ENCODE measurements at regions not wholly inside any gene's neighbourhood (a gene's known extent, or its start where the extent isn't known, plus 50 kb on each side); places are given as distances from the start of the nearest gene placed in this dataset.
A peak's percentile ranks its signal among the peaks of the same experiment; 100 is the strongest.

GRCh38 chr11:11170352-11171084 is 182.5 kb downstream of the CSNK2A3 start:
- Mint-ChIP-seq H3K9me3 (no peaks in the 10 kb centered on the region), H3K4me1 (ENCODE audit: low read depth) (peaks cover 18% of the 10 kb centered on the region), H3K27me3 (ENCODE audit: insufficient read depth) (peaks cover 12% of the 10 kb centered on the region), H3K36me3 (ENCODE audit: low read depth) (no peaks in the 10 kb centered on the region), H3K4me3 (no peak overlapping the region), H3K27ac (peak overlapping the region; percentile 50)
- no peak for DNase-seq (ENCODE audit: low spot score)
- intact Hi-C loops (cut with micrococcal nuclease): no loop called here

- H3K27ac Mint-ChIP-seq: peak overlapping the region; percentile 3
- peaks cover 18% of the 10 kb centered on the region for H3K4me1 Mint-ChIP-seq (ENCODE audit: low read depth)
- H3K27me3 Mint-ChIP-seq (ENCODE audit: insufficient read depth): peaks cover 11% of the 10 kb centered on the region
- intact Hi-C loops (cut with micrococcal nuclease): no loop called here
- no peaks in the 10 kb centered on the region for H3K9me3 Mint-ChIP-seq
- no peak overlapping the region for H3K4me3 Mint-ChIP-seq
- no peak for DNase-seq (ENCODE audit: low spot score)
- H3K36me3 Mint-ChIP-seq (ENCODE audit: low read depth): no peaks in the 10 kb centered on the region
Observed at GRCh38 chr11:11169715-11170351, 183.2 kb downstream of the CSNK2A3 start.

- Mint-ChIP-seq H3K4me1 (ENCODE audit: low read depth) (peaks cover 18% of the 10 kb centered on the region), H3K4me3 (no peak overlapping the region), H3K27ac (no peak overlapping the region), H3K36me3 (ENCODE audit: low read depth) (no peaks in the 10 kb centered on the region), H3K9me3 (no peaks in the 10 kb centered on the region), H3K27me3 (ENCODE audit: insufficient read depth) (peaks cover 9% of the 10 kb centered on the region)
- intact Hi-C loops (cut with micrococcal nuclease): no loop called here
- DNase-seq (ENCODE audit: low spot score): no peak
Observed at GRCh38 chr11:11167806-11168205, 185.2 kb downstream of the CSNK2A3 start.

- Mint-ChIP-seq H3K9me3 (no peaks in the 10 kb centered on the region), H3K27ac (no peak overlapping the region), H3K4me1 (ENCODE audit: low read depth) (no peaks in the 10 kb centered on the region), H3K27me3 (ENCODE audit: insufficient read depth) (peaks cover 13% of the 10 kb centered on the region), H3K36me3 (ENCODE audit: low read depth) (no peaks in the 10 kb centered on the region), H3K4me3 (no peak overlapping the region)
- intact Hi-C loops (cut with micrococcal nuclease): no loop called here
- no peak for DNase-seq (ENCODE audit: low spot score)
Observed at GRCh38 chr11:11164334-11164690, 188.7 kb downstream of the CSNK2A3 start.

- Mint-ChIP-seq H3K4me1 (ENCODE audit: low read depth) (no peaks in the 10 kb centered on the region), H3K9me3 (no peaks in the 10 kb centered on the region), H3K27ac (no peak overlapping the region), H3K4me3 (no peak overlapping the region), H3K27me3 (ENCODE audit: insufficient read depth) (peaks cover 13% of the 10 kb centered on the region), H3K36me3 (ENCODE audit: low read depth) (no peaks in the 10 kb centered on the region)
- intact Hi-C loops (cut with micrococcal nuclease): no loop called here
- DNase-seq (ENCODE audit: low spot score): no peak
Observed at GRCh38 chr11:11163669-11164333, 189.2 kb downstream of the CSNK2A3 start.

GRCh38 chr11:11163236-11163635 is 189.8 kb downstream of the CSNK2A3 start:
- H3K27me3 Mint-ChIP-seq (ENCODE audit: insufficient read depth): peaks cover 13% of the 10 kb centered on the region
- intact Hi-C loops (cut with micrococcal nuclease): no loop called here
- H3K4me1 Mint-ChIP-seq (ENCODE audit: low read depth): no peaks in the 10 kb centered on the region

GRCh38 chr11:11157185-11157584 is 195.9 kb downstream of the CSNK2A3 start:
- H3K27me3 Mint-ChIP-seq (ENCODE audit: insufficient read depth): peaks cover 6% of the 10 kb centered on the region
- no peak overlapping the region for H3K27ac Mint-ChIP-seq
- peaks cover 10% of the 10 kb centered on the region for H3K36me3 Mint-ChIP-seq (ENCODE audit: low read depth)
- no peak overlapping the region for H3K4me3 Mint-ChIP-seq
- no peaks in the 10 kb centered on the region for H3K9me3 Mint-ChIP-seq
- peaks cover 23% of the 10 kb centered on the region for H3K4me1 Mint-ChIP-seq (ENCODE audit: low read depth)
- DNase-seq (ENCODE audit: low spot score): peak; percentile 12
- intact Hi-C loops (cut with micrococcal nuclease): loop anchor here (1.0 to 10.0 kb wide), 6 partner anchors 120 to 630 kb away; partner anchors contain the start of genes CTR9 and EIF4G2

More at GRCh38 chr11:11163236-11163635, 189.8 kb downstream of the CSNK2A3 start:
- Mint-ChIP-seq H3K27ac (no peak overlapping the region), H3K4me3 (no peak overlapping the region), H3K36me3 (ENCODE audit: low read depth) (no peaks in the 10 kb centered on the region), H3K9me3 (no peaks in the 10 kb centered on the region)
- DNase-seq (ENCODE audit: low spot score): no peak

GRCh38 chr11:11155962-11156815 is 196.9 kb downstream of the CSNK2A3 start:
- H3K4me3 Mint-ChIP-seq: peak overlapping the region; percentile 79

GRCh38 chr11:11152877-11153276 is 200.2 kb downstream of the CSNK2A3 start:
- Mint-ChIP-seq H3K27ac (no peak overlapping the region), H3K36me3 (ENCODE audit: low read depth) (peaks cover 13% of the 10 kb centered on the region), H3K27me3 (ENCODE audit: insufficient read depth) (peaks cover 3% of the 10 kb centered on the region), H3K4me3 (no peak overlapping the region), H3K4me1 (ENCODE audit: low read depth) (peaks cover 57% of the 10 kb centered on the region), H3K9me3 (no peaks in the 10 kb centered on the region)
- DNase-seq (ENCODE audit: low spot score): no peak
- intact Hi-C loops (cut with micrococcal nuclease): loop anchor here (10.0 kb wide), 1 partner anchor 348 kb away; the partner anchor contains the start of gene EIF4G2

More at GRCh38 chr11:11155962-11156815, 196.9 kb downstream of the CSNK2A3 start:
- peak; percentile 38 for DNase-seq (ENCODE audit: low spot score)
- no peaks in the 10 kb centered on the region for H3K9me3 Mint-ChIP-seq
- H3K36me3 Mint-ChIP-seq (ENCODE audit: low read depth): peaks cover 13% of the 10 kb centered on the region
- intact Hi-C loops (cut with micrococcal nuclease): loop anchor here (5.0 to 10.0 kb wide), 3 partner anchors 351 to 631 kb away; partner anchors contain the start of genes CTR9 and EIF4G2
- H3K27ac Mint-ChIP-seq: peak overlapping the region; percentile 84
- H3K27me3 Mint-ChIP-seq (ENCODE audit: insufficient read depth): peaks cover 3% of the 10 kb centered on the region
- H3K4me1 Mint-ChIP-seq (ENCODE audit: low read depth): peaks cover 24% of the 10 kb centered on the region

DNA sequence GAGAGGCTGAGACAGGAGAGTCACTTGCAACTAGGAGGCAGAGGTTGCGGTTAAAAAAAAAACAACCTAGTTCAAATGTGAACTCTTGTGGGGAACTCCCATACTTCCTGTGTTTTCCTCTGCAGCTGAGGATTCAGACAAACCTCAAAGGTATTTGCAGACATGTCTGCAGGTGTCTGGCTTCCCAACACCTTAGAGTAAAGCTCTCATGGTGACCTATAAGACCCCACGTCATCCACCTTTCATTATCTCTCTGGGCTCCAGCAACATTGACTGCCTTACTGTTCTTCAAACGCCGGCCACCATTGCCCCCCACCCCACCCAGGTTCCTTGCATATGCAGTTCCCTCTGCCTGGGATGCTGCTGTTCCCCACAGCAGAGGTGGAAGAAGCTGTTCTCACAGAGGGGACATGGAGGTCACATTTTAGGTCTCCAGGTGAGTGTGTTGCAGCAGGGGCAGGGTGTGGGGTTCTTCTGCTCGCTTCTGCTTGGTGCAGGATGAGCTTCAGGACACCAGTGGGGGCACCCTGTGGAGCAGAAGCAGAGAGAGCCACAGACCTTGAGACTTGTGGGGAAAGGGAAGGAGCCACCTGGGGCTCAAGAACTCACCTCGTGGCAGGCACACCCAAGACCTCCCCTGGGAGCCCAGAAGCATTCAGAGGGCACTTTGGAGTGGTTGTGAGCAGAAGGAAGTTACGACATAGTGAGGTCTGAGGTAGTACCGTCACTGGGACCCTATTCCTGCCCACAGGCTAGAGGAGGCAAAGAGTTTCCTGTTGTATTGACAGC is 203.2 kb downstream of the CSNK2A3 start:
- Mint-ChIP-seq H3K36me3 (ENCODE audit: low read depth) (peaks cover 16% of the 10 kb centered on the region), H3K4me1 (ENCODE audit: low read depth) (peaks cover 40% of the 10 kb centered on the region), H3K27me3 (ENCODE audit: insufficient read depth) (peaks cover 4% of the 10 kb centered on the region), H3K27ac (peak overlapping the region; percentile 59), H3K4me3 (peak overlapping the region; percentile 50), H3K9me3 (no peaks in the 10 kb centered on the region)
- intact Hi-C loops (cut with micrococcal nuclease): loop anchor here (10.0 kb wide), 1 partner anchor 345 kb away; the partner anchor contains the start of gene EIF4G2
- DNase-seq (ENCODE audit: low spot score): peak; percentile 34

DNA sequence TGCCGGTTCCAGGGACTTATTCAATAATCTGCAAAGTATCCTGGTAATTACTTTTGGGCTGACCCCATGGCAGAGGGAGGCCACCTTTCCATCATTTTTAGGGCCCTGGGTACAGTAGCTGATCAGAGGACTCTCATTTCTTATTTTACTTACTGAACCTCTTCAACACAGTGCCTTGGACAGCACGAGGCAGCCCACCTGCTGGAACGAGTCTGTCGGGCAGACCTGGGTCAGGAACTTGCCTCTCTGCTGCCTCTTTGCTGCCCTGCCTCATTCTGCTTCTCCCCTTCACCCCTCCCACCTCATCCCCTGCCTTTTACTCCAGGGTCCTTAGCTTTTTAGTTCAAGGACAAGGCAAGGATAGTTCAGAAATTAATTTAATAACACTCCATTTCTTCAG is 204.5 kb downstream of the CSNK2A3 start:
- peaks cover 37% of the 10 kb centered on the region for H3K4me1 Mint-ChIP-seq (ENCODE audit: low read depth)
- DNase-seq (ENCODE audit: low spot score): no peak
- H3K4me3 Mint-ChIP-seq: no peak overlapping the region
- H3K36me3 Mint-ChIP-seq (ENCODE audit: low read depth): peaks cover 13% of the 10 kb centered on the region
- H3K27me3 Mint-ChIP-seq (ENCODE audit: insufficient read depth): peaks cover 2% of the 10 kb centered on the region
- no peaks in the 10 kb centered on the region for H3K9me3 Mint-ChIP-seq
- intact Hi-C loops (cut with micrococcal nuclease): no loop called here
- no peak overlapping the region for H3K27ac Mint-ChIP-seq

DNA sequence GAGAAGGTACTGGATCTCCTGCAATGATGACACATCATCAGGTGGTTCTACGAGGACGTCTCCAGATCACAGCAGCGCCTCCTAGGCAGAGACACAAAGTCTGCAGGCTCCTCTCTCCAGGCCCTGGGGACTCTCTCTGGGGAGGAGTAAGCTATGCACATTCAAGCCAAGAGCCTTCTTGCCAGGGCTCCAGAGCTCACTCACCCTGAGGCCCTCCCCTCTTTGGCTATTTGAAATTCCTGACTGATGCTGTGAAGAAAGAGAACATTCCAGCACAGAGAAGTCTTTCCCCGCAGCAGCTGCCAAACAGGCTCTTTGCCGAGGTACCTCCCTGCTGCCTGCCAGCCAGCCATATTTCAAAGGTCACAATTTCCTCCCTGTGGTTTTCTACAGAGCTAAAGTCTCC is 204.9 kb downstream of the CSNK2A3 start:
- Mint-ChIP-seq H3K9me3 (no peaks in the 10 kb centered on the region), H3K4me3 (no peak overlapping the region), H3K27me3 (ENCODE audit: insufficient read depth) (peaks cover 2% of the 10 kb centered on the region), H3K36me3 (ENCODE audit: low read depth) (peaks cover 13% of the 10 kb centered on the region), H3K4me1 (ENCODE audit: low read depth) (peaks cover 37% of the 10 kb centered on the region), H3K27ac (no peak overlapping the region)
- intact Hi-C loops (cut with micrococcal nuclease): no loop called here
- DNase-seq (ENCODE audit: low spot score): no peak
